GM19025 (cell line): ENCODE measurements at regions not wholly inside any gene's neighbourhood (a gene's known extent, or its start where the extent isn't known, plus 50 kb on each side); places are given as distances from the start of the nearest gene placed in this dataset.
A peak's percentile ranks its signal among the peaks of the same experiment; 100 is the strongest.
"Not testable (repeated sequence)": the region's sequence is repeated elsewhere in the genome, so short reads cannot be mapped to it uniquely, and the experiment has no call there.

Experiments used
- ATAC-seq: cut with Tn5 transposase; IDR thresholded peaks from one replicate; pipeline ENCODE4 v1.9.1; 2021; ENCODE audit warnings: mild to moderate bottlenecking, low read depth, moderate library complexity; ENCODE audit not compliant: unreplicated experiment

GRCh38 chr15:22519213-22519612 is 60.5 kb downstream of the GOLGA6L22 start:
- not testable (repeated sequence) for ATAC-seq

- ATAC-seq: not testable (repeated sequence)
Observed at GRCh38 chr15:22526537-22526936, 67.8 kb downstream of the GOLGA6L22 start.

GRCh38 chr15:22527016-22527415 is 68.3 kb downstream of the GOLGA6L22 start:
- ATAC-seq: not testable (repeated sequence)

- not testable (repeated sequence) for ATAC-seq
Observed at GRCh38 chr15:22529200-22529599, 70.5 kb downstream of the GOLGA6L22 start.

- not testable (repeated sequence) for ATAC-seq
Observed at GRCh38 chr15:22559701-22560100, 101.0 kb downstream of the GOLGA6L22 start.

- not testable (repeated sequence) for ATAC-seq
Observed at GRCh38 chr15:22561716-22562115, 103.0 kb downstream of the GOLGA6L22 start.

GRCh38 chr15:22566510-22566909 is 107.8 kb downstream of the GOLGA6L22 start:
- not testable (repeated sequence) for ATAC-seq

- ATAC-seq: not testable (repeated sequence)
Observed at GRCh38 chr15:22569486-22569885, 110.8 kb downstream of the GOLGA6L22 start.

- not testable (repeated sequence) for ATAC-seq
Observed at GRCh38 chr15:22572152-22572735, 113.5 kb downstream of the GOLGA6L22 start.

- not testable (repeated sequence) for ATAC-seq
Observed at GRCh38 chr15:22572792-22573191, 114.1 kb downstream of the GOLGA6L22 start.

GRCh38 chr15:22577828-22578227 is 119.1 kb downstream of the GOLGA6L22 start:
- not testable (repeated sequence) for ATAC-seq

GRCh38 chr15:22579213-22579612 is 120.5 kb downstream of the GOLGA6L22 start:
- not testable (repeated sequence) for ATAC-seq

- not testable (repeated sequence) for ATAC-seq
Observed at GRCh38 chr15:22587391-22587790, 128.7 kb downstream of the GOLGA6L22 start.

- not testable (repeated sequence) for ATAC-seq
Observed at GRCh38 chr15:22598552-22598951, 139.8 kb downstream of the GOLGA6L22 start.

- ATAC-seq: not testable (repeated sequence)
Observed at GRCh38 chr15:22599526-22600320, 141.0 kb downstream of the GOLGA6L22 start.

- not testable (repeated sequence) for ATAC-seq
Observed at GRCh38 chr15:22616976-22617375, 158.3 kb downstream of the GOLGA6L22 start.

GRCh38 chr15:22631789-22632188 is 154.7 kb upstream of the NIPA1 start:
- not testable (repeated sequence) for ATAC-seq

GRCh38 chr15:22639983-22640382 is 146.5 kb upstream of the NIPA1 start:
- ATAC-seq: not testable (repeated sequence)

- not testable (repeated sequence) for ATAC-seq
Observed at GRCh38 chr15:22649458-22649857, 137.0 kb upstream of the NIPA1 start.

- not testable (repeated sequence) for ATAC-seq
Observed at GRCh38 chr15:22651179-22651578, 135.3 kb upstream of the NIPA1 start.

GRCh38 chr15:22664294-22665058 is 122.0 kb upstream of the NIPA1 start:
- peak; percentile 83 for ATAC-seq
